NOMO-1 treated with DMSO at 0.1 percent for 48 hours (cell line): ENCODE measurements at regions not wholly inside any gene's neighbourhood (a gene's known extent, or its start where the extent isn't known, plus 50 kb on each side); places are given as distances from the start of the nearest gene placed in this dataset.
A peak's percentile ranks its signal among the peaks of the same experiment; 100 is the strongest.

ENCODE experiments used
- DNase-seq: peaks from one replicate; lab custom pipeline; 2025; ENCODE audit not compliant: unreplicated experiment; lab: John Stamatoyannopoulos, UW

GRCh38 chr1:8267307-8267706, 50.6 kb upstream of the SLC45A1 start:
- DNase-seq: peak; percentile 26

GRCh38 chr1:8266436-8267165, 51.3 kb upstream of the SLC45A1 start:
- DNase-seq: no peak

GRCh38 chr1:8263791-8264190, 54.1 kb upstream of the SLC45A1 start:
- no peak for DNase-seq

GRCh38 chr1:8261398-8261762, 56.5 kb upstream of the SLC45A1 start:
- DNase-seq: no peak

GRCh38 chr1:8259498-8260290, 58.2 kb upstream of the SLC45A1 start:
- DNase-seq: no peak

- no peak for DNase-seq
Measured at GRCh38 chr1:8257621-8258020, 60.3 kb upstream of the SLC45A1 start.

GRCh38 chr1:8256321-8256720, 61.6 kb upstream of the SLC45A1 start:
- no peak for DNase-seq

GRCh38 chr1:8255712-8256111, 62.2 kb upstream of the SLC45A1 start:
- no peak for DNase-seq

- DNase-seq: no peak
Measured at GRCh38 chr1:8252266-8252951, 65.5 kb upstream of the SLC45A1 start.

- DNase-seq: no peak
Measured at GRCh38 chr1:8251635-8252034, 66.3 kb upstream of the SLC45A1 start.

GRCh38 chr1:8249838-8250237, 68.1 kb upstream of the SLC45A1 start:
- DNase-seq: no peak

- DNase-seq: no peak
Measured at GRCh38 chr1:8247811-8248436, 70.0 kb upstream of the SLC45A1 start.

GRCh38 chr1:8244304-8244703, 73.6 kb upstream of the SLC45A1 start:
- no peak for DNase-seq

- DNase-seq: no peak
Measured at GRCh38 chr1:8242498-8242897, 75.4 kb upstream of the SLC45A1 start.

- no peak for DNase-seq
Measured at GRCh38 chr1:8241417-8242014, 76.4 kb upstream of the SLC45A1 start.

- DNase-seq: no peak
Measured at GRCh38 chr1:8239306-8240023, 78.4 kb upstream of the SLC45A1 start.

GRCh38 chr1:8239039-8239305, 78.9 kb upstream of the SLC45A1 start:
- DNase-seq: no peak

GRCh38 chr1:8238141-8239038, 79.5 kb upstream of the SLC45A1 start:
- no peak for DNase-seq

GRCh38 chr1:8232036-8232757, 85.7 kb upstream of the SLC45A1 start:
- DNase-seq: no peak
